Psoas muscle (tissue), 7 donors: ENCODE measurements at regions not wholly inside any gene's neighbourhood (a gene's known extent, or its start where the extent isn't known, plus 50 kb on each side); places are given as distances from the start of the nearest gene placed in this dataset.
A peak's percentile ranks its signal among the peaks of the same experiment; 100 is the strongest.

Source experiments
- ATAC-seq, 4 donors: fragments of 200-7000 bp; cut with Tn5 transposase; one replicate each; pipeline ENCODE4 v1.9.1; 2020; ENCODE audit warnings: moderate library complexity in 3 of 4, mild to moderate bottlenecking in 2 of 4
- DNase-seq, 2 donors: peaks; one replicate each; pipeline ENCODE4 v3.0.0-alpha.2; 2020
- H3K27ac ChIP-seq: fragments of 200-600 bp; one replicate; pipeline ENCODE4 v1.8.0; 2022
- H3K27me3 ChIP-seq, 3 donors: fragments of 200-600 bp in 1 of 3; one replicate each; pipeline versions ENCODE4 v1.6.1 to v1.8.0; 2013 to 2022; ENCODE audit warnings: low read length in 2 of 3, mild to moderate bottlenecking in 2 of 3, moderate library complexity in 1 of 3; ENCODE audit not compliant: insufficient read depth in 3 of 3
- H3K36me3 ChIP-seq, 2 donors: fragments of 200-600 bp in 1 of 2; one replicate each; pipeline versions ENCODE4 v1.6.1 to v1.8.0; 2013 to 2022; ENCODE audit warnings: low read depth in 1 of 2, mild to moderate bottlenecking in 1 of 2, moderate library complexity in 1 of 2; ENCODE audit not compliant: insufficient read depth in 1 of 2
- H3K4me1 ChIP-seq: fragments of 200-600 bp; one replicate; pipeline ENCODE4 v1.8.0; 2022
- H3K4me3 ChIP-seq: fragments of 200-600 bp; one replicate; pipeline ENCODE4 v1.8.0; 2022; ENCODE audit warnings: mild to moderate bottlenecking
- H3K9me3 ChIP-seq: fragments of 200-600 bp; one replicate; pipeline ENCODE4 v1.8.0; 2022
- CTCF ChIP-seq: fragments of 200-600 bp; IDR thresholded peaks from one replicate; pipeline ENCODE4 v1.8.0; 2022; ENCODE audit warnings: antibody characterized with exemption
- WGBS, 3 donors: extraction: QIAGEN DNeasy Blood & Tissue Kit; methylation state at CpG; one replicate each; pipeline versions ENCODE4 v1.1.6 to v1.1.7; 2013; 5-methylcytosine and 5-hydroxymethylcytosine counted together
- intact Hi-C, 2 donors: fragments of 100-400 bp; cut with DNase I; formaldehyde crosslinking; loops; one replicate each; pipeline versions ENCODE4 v1.11.0 to v1.14.2; 2022
- donor health status: healthy with polysubstance abuse.
- donor health status: DM: no; HTN: no; CAD: no; lungs with moderate emphysema.
- donor health status: Bipolar disorder and iron deficiency.
- donor health status: healthy.
- donor health status: DM: yes; HTN: yes; CAD: no.
- donor health status: DM: no; HTN: no; CAD: no.
- donor health status: DM: yes; HTN: yes; CAD: no.

DNA sequence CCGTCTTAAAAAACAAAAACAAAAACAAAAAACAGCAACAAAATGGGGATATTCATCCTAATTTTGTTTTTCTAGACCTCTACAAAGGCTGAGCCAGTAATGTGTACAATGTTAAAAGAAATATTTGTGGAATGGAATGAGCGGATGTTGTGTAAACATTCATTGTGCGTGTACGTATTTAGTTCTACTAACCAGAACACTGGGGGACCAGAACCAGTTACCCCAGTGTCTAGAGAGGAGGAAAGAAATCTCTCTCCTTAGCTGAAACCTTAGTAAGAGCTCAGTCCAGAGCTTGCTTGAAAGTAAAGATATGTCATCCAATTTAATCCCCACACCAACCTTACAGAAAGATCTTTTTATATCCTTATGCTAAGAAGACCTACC is 106.7 kb upstream of the CPEB4 start:
- TF ChIP-seq CTCF: no peak
- WGBS, 3 donors: 63 to 77% (median 71%) methylated on average over 4 of the region's 4 CpGs
- H3K4me1 ChIP-seq: peaks cover 24% of the 10 kb centered on the region
- no peak overlapping the region for H3K4me3 ChIP-seq
- no peaks in the 10 kb centered on the region for H3K9me3 ChIP-seq
- H3K36me3 ChIP-seq: no peaks in the 10 kb centered on the region
- H3K27ac ChIP-seq: peak overlapping the region; percentile 72
- no peaks in the 10 kb centered on the region for H3K27me3 ChIP-seq
- intact Hi-C loops: loop anchor here in 1 of 2 donors (5.0 kb wide), 1 partner anchor 106 kb away; the partner anchor contains the start of gene CPEB4
- peak in 1 of 4 donors; percentile 19 for ATAC-seq
- no peak for DNase-seq

DNA sequence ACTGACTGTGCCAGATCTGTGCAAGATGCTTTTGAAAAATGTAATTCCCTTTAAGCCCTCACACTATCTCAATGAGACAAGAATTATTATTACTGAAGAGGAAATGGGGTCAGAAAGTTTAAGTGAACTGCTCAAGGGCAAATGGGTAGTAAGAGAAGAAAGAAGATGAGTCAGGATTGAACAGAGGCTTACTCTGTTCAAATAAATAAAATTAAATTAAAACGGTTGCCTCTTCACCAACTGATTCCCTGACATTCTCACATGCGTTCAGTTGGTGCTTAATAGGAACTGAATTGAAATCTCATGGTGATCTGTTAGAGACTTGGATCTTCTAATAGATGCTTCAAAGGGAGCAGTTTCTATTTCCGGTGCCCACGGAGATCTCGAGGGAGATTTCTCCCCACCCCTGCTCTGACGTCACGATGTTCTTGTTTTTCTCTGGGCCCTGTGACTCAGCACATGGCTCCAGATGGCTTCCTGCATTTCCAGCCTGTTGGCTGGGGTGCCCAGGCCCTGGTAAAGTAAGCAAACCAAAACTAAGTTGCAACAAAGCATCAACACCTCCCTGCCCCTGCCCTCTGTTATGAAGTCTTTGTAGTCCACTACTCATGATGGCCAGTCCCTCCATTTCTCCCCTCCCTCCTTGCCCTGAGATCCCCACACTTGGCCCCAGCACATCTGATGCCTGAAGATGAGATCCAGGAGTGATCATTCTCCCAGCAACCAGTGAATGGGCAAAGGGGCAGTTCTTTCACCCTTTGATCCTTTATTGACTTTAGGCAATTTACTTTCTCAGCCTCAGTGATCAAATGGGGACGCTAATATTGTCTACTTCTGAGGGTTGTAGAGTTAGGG is 106.1 kb upstream of the CPEB4 start:
- peak overlapping the region; percentile 72 for H3K27ac ChIP-seq
- no peaks in the 10 kb centered on the region for H3K36me3 ChIP-seq
- peak; percentile 85 to 92 for DNase-seq
- TF ChIP-seq CTCF: no peak
- WGBS, 3 donors: 18 to 31% (median 18%) methylated on average over 8 of the region's 8 CpGs
- ATAC-seq: peak; percentile 92 to 98 (median 95)
- H3K9me3 ChIP-seq: no peaks in the 10 kb centered on the region
- peaks cover 24% of the 10 kb centered on the region for H3K4me1 ChIP-seq
- H3K4me3 ChIP-seq: no peak overlapping the region
- no peaks in the 10 kb centered on the region for H3K27me3 ChIP-seq
- intact Hi-C loops: loop anchor here in 1 of 2 donors (5.0 kb wide), 1 partner anchor 105 kb away; the partner anchor contains the start of gene CPEB4

DNA sequence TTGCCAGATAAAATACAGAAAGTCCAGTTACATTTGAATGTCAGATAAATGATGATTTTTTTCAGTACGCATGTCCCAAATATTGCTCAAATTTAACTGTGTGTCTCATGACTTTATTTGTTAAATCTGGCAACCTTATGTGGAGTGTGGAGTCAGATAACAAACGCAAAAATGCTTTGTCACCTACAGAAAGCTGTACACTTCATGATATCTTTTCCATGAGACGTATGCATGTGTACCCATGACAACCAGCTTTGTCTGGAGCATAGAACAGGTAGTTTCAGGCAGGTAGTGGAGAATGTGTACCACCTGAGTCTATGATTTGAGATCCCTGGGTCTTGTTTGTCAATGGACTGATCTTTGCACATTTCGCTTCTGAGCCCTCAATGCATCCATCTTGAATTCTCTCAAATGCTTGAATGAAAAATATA is 105.5 kb upstream of the CPEB4 start:
- H3K27ac ChIP-seq: peak overlapping the region; percentile 72
- ATAC-seq: no peak
- no peaks in the 10 kb centered on the region for H3K36me3 ChIP-seq
- no peak for TF ChIP-seq CTCF
- no peak overlapping the region for H3K4me3 ChIP-seq
- intact Hi-C loops: loop anchor here in 1 of 2 donors (5.0 kb wide), 1 partner anchor 105 kb away; the partner anchor contains the start of gene CPEB4
- no peaks in the 10 kb centered on the region for H3K27me3 ChIP-seq
- no peaks in the 10 kb centered on the region for H3K9me3 ChIP-seq
- WGBS, 3 donors: 94 to 99% (median 96%) methylated on average over 4 of the region's 4 CpGs
- DNase-seq: no peak
- H3K4me1 ChIP-seq: peaks cover 24% of the 10 kb centered on the region

GRCh38 chr5:173783371-173783770 is 104.8 kb upstream of the CPEB4 start:
- no peak overlapping the region for H3K4me3 ChIP-seq
- 90 to 97% (median 92%) methylated on average over 2 of the region's 2 CpGs for WGBS, 3 donors
- no peaks in the 10 kb centered on the region for H3K27me3 ChIP-seq
- intact Hi-C loops: loop anchor here in 1 of 2 donors (5.0 kb wide), 1 partner anchor 104 kb away; the partner anchor contains the start of gene CPEB4
- no peaks in the 10 kb centered on the region for H3K36me3 ChIP-seq
- ATAC-seq: no peak
- H3K9me3 ChIP-seq: no peaks in the 10 kb centered on the region
- DNase-seq: no peak
- no peak for TF ChIP-seq CTCF
- peak overlapping the region; percentile 72 for H3K27ac ChIP-seq
- H3K4me1 ChIP-seq: peaks cover 24% of the 10 kb centered on the region
